BE2C (cell line): ENCODE measurements at regions not wholly inside any gene's neighbourhood (a gene's known extent, or its start where the extent isn't known, plus 50 kb on each side); places are given as distances from the start of the nearest gene placed in this dataset.

Experiments used
- DNase-seq: peaks from one replicate; pipeline ENCODE4 v3.0.0-alpha.2; 2020
- H3K27me3 ChIP-seq: fragments of 250-450 bp; sonication (Bioruptor Pico); 2 replicates; pipeline ENCODE4 v1.5.1; 2020; ENCODE audit warnings: mild to moderate bottlenecking
- H3K36me3 ChIP-seq: fragments of 250-450 bp; sonication (Bioruptor Pico); 2 replicates; pipeline ENCODE4 v1.5.1; 2020; ENCODE audit warnings: mild to moderate bottlenecking
- H3K4me1 ChIP-seq: fragments of 250-450 bp; sonication (Bioruptor Pico); 2 replicates; pipeline ENCODE4 v1.5.1; 2020
- H3K4me3 ChIP-seq: 2 replicates; pipeline ENCODE4 v1.5.1; 2011; ENCODE audit warnings: low read depth, low read length
- H3K9me3 ChIP-seq: fragments of 250-450 bp; sonication (Bioruptor Pico); 2 replicates; pipeline ENCODE4 v1.5.1; 2020
- CTCF ChIP-seq: IDR thresholded peaks from 2 replicates; pipeline ENCODE4 v1.5.1; 2012; ENCODE audit warnings: mild to moderate bottlenecking, low read depth, low read length

DNA sequence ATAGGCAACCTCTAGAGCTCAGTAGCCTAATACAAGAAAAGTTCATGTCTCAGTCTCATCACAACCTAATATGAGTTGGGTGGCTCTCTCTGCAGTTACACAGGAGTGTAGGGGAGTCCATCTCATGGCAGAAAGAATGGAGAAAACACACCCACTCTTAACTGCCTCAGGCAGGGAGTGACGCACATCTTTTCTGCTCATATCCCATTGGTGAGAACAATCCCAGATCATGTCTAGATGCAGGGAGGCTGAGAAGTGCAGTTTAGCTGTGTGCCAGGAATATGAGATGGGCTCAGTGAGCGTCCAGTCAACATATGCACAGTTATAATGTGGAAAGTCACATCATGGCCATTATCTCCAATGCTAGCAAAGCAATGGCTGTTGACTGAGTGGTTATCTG, 59.3 kb upstream of the KCNA5 start:
- H3K36me3 ChIP-seq, result no peaks in the 10 kb centered on the region
- no peak overlapping the region for H3K4me3 ChIP-seq
- H3K9me3 ChIP-seq, result no peaks in the 10 kb centered on the region
- H3K27me3 ChIP-seq, result peaks cover 17% of the 10 kb centered on the region
- no peak for DNase-seq
- no peak for TF ChIP-seq CTCF
- no peaks in the 10 kb centered on the region for H3K4me1 ChIP-seq

DNA sequence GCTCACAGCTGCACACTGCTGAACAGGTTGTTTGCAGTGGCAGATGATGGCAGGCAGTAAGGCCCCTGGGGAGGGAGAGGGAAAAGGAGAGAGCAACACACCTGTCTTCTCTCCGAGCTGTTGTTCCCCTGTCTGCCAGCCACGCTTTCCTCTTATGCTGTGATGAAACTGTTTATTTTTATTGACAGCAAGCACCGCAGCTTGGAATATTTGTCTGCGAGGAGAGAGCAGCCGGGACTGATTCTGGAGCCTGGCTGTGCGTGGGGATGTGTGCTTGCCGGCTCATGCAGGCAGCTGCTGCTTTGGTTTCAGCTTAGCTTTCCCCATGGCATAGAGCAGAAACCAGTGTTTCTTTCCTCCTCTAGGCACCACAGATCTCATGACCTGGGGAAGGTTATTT, 58.7 kb upstream of the KCNA5 start:
- Histone ChIP-seq H3K4me3 (no peak overlapping the region), H3K36me3 (no peaks in the 10 kb centered on the region), H3K4me1 (no peaks in the 10 kb centered on the region), H3K27me3 (peaks cover 17% of the 10 kb centered on the region), H3K9me3 (no peaks in the 10 kb centered on the region)
- no peak for TF ChIP-seq CTCF
- DNase-seq, result no peak

GRCh38 chr12:4985820-4986219, 57.9 kb upstream of the KCNA5 start:
- Histone ChIP-seq H3K4me3 (no peak overlapping the region), H3K27me3 (peaks cover 17% of the 10 kb centered on the region), H3K9me3 (no peaks in the 10 kb centered on the region), H3K4me1 (no peaks in the 10 kb centered on the region), H3K36me3 (no peaks in the 10 kb centered on the region)
- TF ChIP-seq CTCF, result no peak
- no peak for DNase-seq

GRCh38 chr12:4987076-4988046, 56.3 kb upstream of the KCNA5 start:
- Histone ChIP-seq H3K36me3 (no peaks in the 10 kb centered on the region), H3K9me3 (no peaks in the 10 kb centered on the region), H3K4me3 (no peak overlapping the region), H3K27me3 (peaks cover 17% of the 10 kb centered on the region), H3K4me1 (no peaks in the 10 kb centered on the region)
- DNase-seq, result no peak
- no peak for TF ChIP-seq CTCF

GRCh38 chr12:4991373-4991772, 52.3 kb upstream of the KCNA5 start:
- Histone ChIP-seq H3K36me3 (no peaks in the 10 kb centered on the region), H3K4me1 (no peaks in the 10 kb centered on the region), H3K4me3 (no peak overlapping the region), H3K27me3 (peaks cover 12% of the 10 kb centered on the region), H3K9me3 (no peaks in the 10 kb centered on the region)
- no peak for TF ChIP-seq CTCF
- no peak for DNase-seq

DNA sequence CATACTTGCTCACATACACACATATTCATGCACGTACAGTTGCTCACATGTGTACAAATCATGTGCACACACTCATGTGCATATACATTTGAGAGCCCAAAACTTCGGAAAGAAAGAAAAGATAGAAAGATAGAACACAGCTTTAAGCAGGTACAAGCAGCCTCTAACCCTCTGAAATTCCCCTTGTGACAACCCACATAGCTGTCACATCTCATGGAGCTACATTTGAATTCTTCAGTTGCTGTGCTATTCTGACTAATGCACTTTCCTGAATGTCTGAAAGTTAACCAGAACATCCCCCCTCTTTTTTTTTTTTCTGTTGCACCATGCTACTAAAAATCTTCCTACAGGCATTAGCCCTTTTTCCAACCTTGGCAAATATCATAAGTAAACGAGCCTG, 51.9 kb upstream of the KCNA5 start:
- no peaks in the 10 kb centered on the region for H3K36me3 ChIP-seq
- peaks cover 12% of the 10 kb centered on the region for H3K27me3 ChIP-seq
- H3K4me1 ChIP-seq, result no peaks in the 10 kb centered on the region
- no peak for DNase-seq
- no peaks in the 10 kb centered on the region for H3K9me3 ChIP-seq
- no peak overlapping the region for H3K4me3 ChIP-seq
- TF ChIP-seq CTCF, result no peak
